ENCODE measurements at regions not wholly inside any gene's neighbourhood (a gene's known extent, or its start where the extent isn't known, plus 50 kb on each side); places are given as distances from the start of the nearest gene placed in this dataset.
"Not testable (repeated sequence)": the region's sequence is repeated elsewhere in the genome, so short reads cannot be mapped to it uniquely, and the experiment has no call there.

GRCh38 chr2:58769111-58769863 lies 528.2 kb upstream of the FANCL start:
- DNase-seq (ENCODE audit: low spot score), result no peak

- no peak for DNase-seq (ENCODE audit: low spot score)
Observed at GRCh38 chr2:58768715-58769080, 527.6 kb upstream of the FANCL start.

GRCh38 chr2:58767828-58768714 lies 526.9 kb upstream of the FANCL start:
- no peak for DNase-seq (ENCODE audit: low spot score)

- no peak for DNase-seq (ENCODE audit: low spot score)
Observed at GRCh38 chr2:58764338-58765104, 523.4 kb upstream of the FANCL start.

- DNase-seq (ENCODE audit: low spot score), result peak; percentile 52
Observed at GRCh38 chr2:58762176-58762781, 521.2 kb upstream of the FANCL start.

- DNase-seq (ENCODE audit: low spot score), result no peak
Observed at GRCh38 chr2:58757971-58758370, 516.8 kb upstream of the FANCL start.

- DNase-seq (ENCODE audit: low spot score), result no peak
Observed at GRCh38 chr2:58756336-58756735, 515.2 kb upstream of the FANCL start.

GRCh38 chr2:58752507-58752906 lies 511.4 kb upstream of the FANCL start:
- DNase-seq (ENCODE audit: low spot score), result not testable (repeated sequence)

- not testable (repeated sequence) for DNase-seq (ENCODE audit: low spot score)
Observed at GRCh38 chr2:58751676-58752075, 510.6 kb upstream of the FANCL start.

- no peak for DNase-seq (ENCODE audit: low spot score)
Observed at GRCh38 chr2:58749041-58749440, 507.9 kb upstream of the FANCL start.

- not testable (repeated sequence) for DNase-seq (ENCODE audit: low spot score)
Observed at GRCh38 chr2:58745334-58745733, 504.2 kb upstream of the FANCL start.

GRCh38 chr2:58740426-58740825 lies 499.3 kb upstream of the FANCL start:
- no peak for DNase-seq (ENCODE audit: low spot score)

GRCh38 chr2:58739033-58739432 lies 497.9 kb upstream of the FANCL start:
- no peak for DNase-seq (ENCODE audit: low spot score)

- DNase-seq (ENCODE audit: low spot score), result no peak
Observed at GRCh38 chr2:58734365-58734764, 493.2 kb upstream of the FANCL start.

- no peak for DNase-seq (ENCODE audit: low spot score)
Observed at GRCh38 chr2:58732999-58733398, 491.9 kb upstream of the FANCL start.

GRCh38 chr2:58731488-58731869 lies 490.4 kb upstream of the FANCL start:
- no peak for DNase-seq (ENCODE audit: low spot score)

GRCh38 chr2:58730764-58731487 lies 489.8 kb upstream of the FANCL start:
- DNase-seq (ENCODE audit: low spot score), result no peak

GRCh38 chr2:58727981-58728656 lies 487.0 kb upstream of the FANCL start:
- DNase-seq (ENCODE audit: low spot score), result no peak

GRCh38 chr2:58721912-58722591 lies 480.9 kb upstream of the FANCL start:
- no peak for DNase-seq (ENCODE audit: low spot score)

Measured in AG08395 (cell line).